ENCODE measurements at regions not wholly inside any gene's neighbourhood (a gene's known extent, or its start where the extent isn't known, plus 50 kb on each side); places are given as distances from the start of the nearest gene placed in this dataset.

DNA sequence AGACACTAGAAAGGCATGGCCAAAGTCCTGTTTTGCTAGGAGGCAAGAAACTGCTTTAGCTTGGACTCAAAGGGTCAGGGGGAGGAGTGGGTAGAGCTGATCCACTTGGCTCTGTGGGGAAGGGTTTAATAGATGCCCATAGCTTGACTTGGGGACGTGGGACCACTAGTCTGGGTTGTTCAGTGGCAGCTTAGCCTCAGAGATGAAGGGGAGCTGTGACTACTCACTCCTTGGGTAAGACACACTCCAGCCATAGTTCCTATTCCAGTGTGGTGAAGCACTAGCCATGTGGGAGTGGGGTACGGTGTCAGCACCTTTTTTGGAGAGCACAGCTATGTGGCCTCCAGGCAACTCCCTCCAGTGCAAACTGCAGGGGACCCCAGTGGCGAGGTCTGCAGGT lies 257.3 kb downstream of the TMEM121 start:
- no peaks in the 10 kb centered on the region for H3K27me3 ChIP-seq (replicated peaks; ENCODE audit: control insufficient read depth, insufficient read depth, low read length)
- H3K9me3 ChIP-seq (ENCODE audit: control insufficient read depth, low read length), result peaks cover 22% of the 10 kb centered on the region
- H3K4me3 ChIP-seq (ENCODE audit: low read length), result no peak overlapping the region
- H3K36me3 ChIP-seq (ENCODE audit: control insufficient read depth, insufficient read depth, low read length, severe bottlenecking), result no peaks in the 10 kb centered on the region
- no peak overlapping the region for H3K9ac ChIP-seq (ENCODE audit: low read length)
- H3K4me1 ChIP-seq (ENCODE audit: control insufficient read depth, insufficient read depth, low read length), result no peaks in the 10 kb centered on the region
- no peak for DNase-seq (ENCODE audit: low read depth)

DNA sequence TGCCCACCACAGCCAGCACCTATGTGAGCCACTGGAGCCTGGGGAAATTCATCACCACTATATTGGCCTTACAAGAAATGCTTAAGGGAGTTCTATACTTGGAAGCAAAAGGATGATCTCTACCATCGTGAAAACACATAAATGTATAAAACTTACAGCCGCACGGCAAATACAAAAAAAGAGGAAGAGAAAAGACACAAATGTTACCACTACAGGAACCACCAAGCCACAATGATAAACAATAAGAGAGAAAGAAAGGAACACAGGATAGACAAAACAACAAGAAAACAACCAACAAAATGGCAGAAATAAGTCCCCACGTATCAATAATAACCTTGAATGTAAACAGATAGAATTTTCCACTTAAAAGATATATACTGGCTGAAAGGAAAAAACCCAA lies 267.5 kb downstream of the TMEM121 start:
- DNase-seq (ENCODE audit: low read depth), result no peak
- Histone ChIP-seq H3K9ac (ENCODE audit: low read length) (no peak overlapping the region), H3K4me1 (ENCODE audit: control insufficient read depth, insufficient read depth, low read length) (no peaks in the 10 kb centered on the region), H3K36me3 (ENCODE audit: control insufficient read depth, insufficient read depth, low read length, severe bottlenecking) (no peaks in the 10 kb centered on the region), H3K9me3 (ENCODE audit: control insufficient read depth, low read length) (peaks cover 9% of the 10 kb centered on the region), H3K27me3 (replicated peaks; ENCODE audit: control insufficient read depth, insufficient read depth, low read length) (no peaks in the 10 kb centered on the region), H3K4me3 (ENCODE audit: low read length) (no peak overlapping the region)

DNA sequence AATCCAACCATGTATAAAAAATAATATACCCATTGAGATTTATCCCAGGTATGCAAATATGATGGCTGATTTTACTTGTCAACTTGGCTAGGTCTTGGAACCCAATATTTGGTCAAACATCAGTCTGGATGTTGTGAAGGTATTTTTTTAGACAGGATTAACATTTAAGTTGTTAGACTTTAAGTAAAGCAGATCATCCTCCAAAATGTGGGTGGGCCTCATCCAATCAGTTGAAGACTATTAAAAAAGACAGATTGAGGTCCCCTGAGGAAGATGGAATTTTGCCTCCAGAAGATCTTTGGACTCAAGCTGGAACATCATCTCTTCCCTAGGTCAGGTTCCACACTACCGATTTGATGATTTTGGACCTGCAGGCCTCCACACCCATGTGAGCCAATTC lies 271.2 kb downstream of the TMEM121 start:
- Histone ChIP-seq H3K9ac (ENCODE audit: low read length) (no peak overlapping the region), H3K9me3 (ENCODE audit: control insufficient read depth, low read length) (peaks cover 9% of the 10 kb centered on the region), H3K4me3 (ENCODE audit: low read length) (no peak overlapping the region), H3K4me1 (ENCODE audit: control insufficient read depth, insufficient read depth, low read length) (no peaks in the 10 kb centered on the region), H3K36me3 (ENCODE audit: control insufficient read depth, insufficient read depth, low read length, severe bottlenecking) (no peaks in the 10 kb centered on the region), H3K27me3 (replicated peaks; ENCODE audit: control insufficient read depth, insufficient read depth, low read length) (no peaks in the 10 kb centered on the region)
- no peak for DNase-seq (ENCODE audit: low read depth)

DNA sequence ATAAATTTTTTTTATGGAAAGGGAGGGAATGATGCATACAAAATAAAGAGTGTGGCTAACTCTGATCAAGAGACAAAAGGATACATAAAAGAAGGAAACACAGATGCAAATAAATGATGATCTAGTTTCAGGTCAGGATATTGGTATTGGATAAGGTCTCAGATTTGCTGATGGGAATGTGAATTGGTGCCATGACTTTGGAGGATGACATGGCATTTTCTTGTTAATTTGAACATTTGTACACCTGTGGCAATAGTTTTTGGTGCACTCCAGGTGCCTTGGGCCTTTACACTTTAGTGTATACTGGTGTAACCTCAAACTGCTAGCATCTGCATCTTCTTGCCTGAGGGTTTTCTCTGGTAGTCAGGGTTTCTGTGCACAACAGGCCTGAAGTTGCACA lies 279.3 kb downstream of the TMEM121 start:
- Histone ChIP-seq H3K9ac (ENCODE audit: low read length) (no peak overlapping the region), H3K9me3 (ENCODE audit: control insufficient read depth, low read length) (peaks cover 23% of the 10 kb centered on the region), H3K4me1 (ENCODE audit: control insufficient read depth, insufficient read depth, low read length) (no peaks in the 10 kb centered on the region), H3K4me3 (ENCODE audit: low read length) (no peak overlapping the region), H3K36me3 (ENCODE audit: control insufficient read depth, insufficient read depth, low read length, severe bottlenecking) (no peaks in the 10 kb centered on the region), H3K27me3 (replicated peaks; ENCODE audit: control insufficient read depth, insufficient read depth, low read length) (no peaks in the 10 kb centered on the region)
- no peak for DNase-seq (ENCODE audit: low read depth)

DNA sequence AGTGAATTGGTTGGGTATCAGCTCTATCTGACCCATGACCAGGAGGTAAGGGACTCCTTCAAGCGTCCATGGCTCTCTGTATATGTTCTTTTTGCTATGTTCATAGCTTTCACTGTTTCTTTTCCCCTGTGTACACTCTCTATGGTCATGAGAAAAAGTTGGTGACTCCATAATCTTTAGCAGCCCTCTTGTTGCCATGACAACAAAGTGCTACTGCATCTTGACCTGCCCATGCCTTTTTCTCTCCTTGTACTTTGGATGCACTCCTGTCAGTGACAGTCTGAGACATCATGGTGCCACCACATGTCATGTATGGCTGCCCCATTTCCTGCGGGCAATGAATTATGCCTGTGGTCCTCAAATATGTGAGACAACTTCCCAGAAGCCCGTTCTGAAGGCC lies 280.2 kb downstream of the TMEM121 start:
- H3K9me3 ChIP-seq (ENCODE audit: control insufficient read depth, low read length), result peaks cover 24% of the 10 kb centered on the region
- H3K4me1 ChIP-seq (ENCODE audit: control insufficient read depth, insufficient read depth, low read length), result no peaks in the 10 kb centered on the region
- DNase-seq (ENCODE audit: low read depth), result no peak
- H3K36me3 ChIP-seq (ENCODE audit: control insufficient read depth, insufficient read depth, low read length, severe bottlenecking), result no peaks in the 10 kb centered on the region
- no peaks in the 10 kb centered on the region for H3K27me3 ChIP-seq (replicated peaks; ENCODE audit: control insufficient read depth, insufficient read depth, low read length)
- H3K9ac ChIP-seq (ENCODE audit: low read length), result no peak overlapping the region
- no peak overlapping the region for H3K4me3 ChIP-seq (ENCODE audit: low read length)

DNA sequence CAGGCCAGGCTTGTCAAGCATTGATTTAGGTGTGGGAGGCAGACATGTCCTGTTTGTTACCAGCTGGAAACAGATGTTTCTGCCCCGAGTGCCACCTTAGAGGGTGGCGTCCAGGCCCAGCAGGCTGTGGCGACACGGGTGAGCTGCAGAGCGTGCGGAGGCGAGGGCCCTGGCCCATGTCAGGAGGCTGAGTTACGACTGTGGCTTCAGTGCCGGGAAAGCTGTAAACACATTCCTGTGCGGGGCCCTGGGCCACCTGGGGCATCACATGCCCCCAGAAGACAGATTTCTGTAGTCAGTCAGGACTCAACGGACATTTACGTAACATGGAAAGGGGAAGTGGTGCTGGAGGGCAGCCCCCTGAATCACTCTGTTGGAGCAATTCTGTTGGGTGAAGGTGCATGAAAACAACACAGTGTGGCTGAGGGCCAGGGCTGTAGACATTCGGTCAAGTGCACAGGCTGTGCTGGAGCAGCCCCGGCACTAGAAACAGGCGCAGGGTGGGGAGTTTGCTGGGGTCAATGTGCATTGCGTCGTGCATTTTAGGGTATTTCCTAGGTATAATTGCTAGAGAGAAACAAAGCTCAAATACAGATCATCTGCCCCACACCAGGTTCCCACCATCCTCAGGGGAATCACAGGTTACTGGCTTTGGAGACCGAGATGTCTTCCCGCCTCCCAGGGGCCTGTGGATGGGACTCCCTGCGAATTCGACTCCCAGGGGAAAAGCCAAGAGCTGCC lies 291.8 kb downstream of the TMEM121 start:
- Histone ChIP-seq H3K36me3 (ENCODE audit: control insufficient read depth, insufficient read depth, low read length, severe bottlenecking) (no peaks in the 10 kb centered on the region), H3K9ac (ENCODE audit: low read length) (no peak overlapping the region), H3K4me3 (ENCODE audit: low read length) (no peak overlapping the region), H3K4me1 (ENCODE audit: control insufficient read depth, insufficient read depth, low read length) (no peaks in the 10 kb centered on the region), H3K9me3 (ENCODE audit: control insufficient read depth, low read length) (peaks cover 6% of the 10 kb centered on the region), H3K27me3 (replicated peaks; ENCODE audit: control insufficient read depth, insufficient read depth, low read length) (no peaks in the 10 kb centered on the region)
- no peak for DNase-seq (ENCODE audit: low read depth)

DNA sequence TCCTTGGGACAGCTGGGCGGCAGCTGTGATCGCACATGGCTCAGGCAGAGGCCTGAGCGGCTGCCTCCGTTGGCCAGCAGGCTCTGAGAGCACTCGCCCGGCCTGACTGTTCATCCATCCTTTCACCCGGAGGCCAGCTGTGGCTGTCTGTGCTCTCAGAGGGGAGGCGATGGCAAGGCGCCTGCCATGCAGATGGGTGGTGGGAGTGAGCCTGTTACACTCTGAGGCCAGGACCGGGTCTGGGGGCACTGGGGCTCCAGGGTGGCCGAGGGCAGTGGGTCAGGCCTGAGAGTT lies 292.3 kb downstream of the TMEM121 start:
- DNase-seq (ENCODE audit: low read depth), result no peak
- Histone ChIP-seq H3K4me1 (ENCODE audit: control insufficient read depth, insufficient read depth, low read length) (no peaks in the 10 kb centered on the region), H3K9me3 (ENCODE audit: control insufficient read depth, low read length) (peaks cover 6% of the 10 kb centered on the region), H3K9ac (ENCODE audit: low read length) (no peak overlapping the region), H3K4me3 (ENCODE audit: low read length) (no peak overlapping the region), H3K27me3 (replicated peaks; ENCODE audit: control insufficient read depth, insufficient read depth, low read length) (no peaks in the 10 kb centered on the region), H3K36me3 (ENCODE audit: control insufficient read depth, insufficient read depth, low read length, severe bottlenecking) (no peaks in the 10 kb centered on the region)

DNA sequence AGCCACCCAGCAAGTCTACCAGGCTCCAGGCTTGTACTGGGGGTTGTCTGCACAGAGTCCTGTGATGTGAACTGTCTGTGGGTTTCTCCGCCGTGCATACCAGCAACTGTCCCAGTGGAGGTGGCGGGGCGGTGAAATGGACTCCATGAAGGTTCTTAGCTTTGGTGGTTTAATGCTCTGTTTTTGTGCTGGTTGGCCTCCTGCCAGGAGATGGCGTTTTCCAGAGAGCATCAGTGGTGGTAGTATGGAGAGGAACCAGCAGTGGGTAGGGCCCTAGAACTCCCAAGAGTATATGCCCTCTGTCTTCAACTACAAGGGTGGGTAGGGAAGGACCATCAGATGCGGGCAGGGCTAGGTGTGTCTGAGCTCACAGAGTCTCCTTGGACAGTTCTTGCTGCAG lies 303.8 kb downstream of the TMEM121 start:
- H3K4me1 ChIP-seq (ENCODE audit: control insufficient read depth, insufficient read depth, low read length), result no peaks in the 10 kb centered on the region
- no peaks in the 10 kb centered on the region for H3K27me3 ChIP-seq (replicated peaks; ENCODE audit: control insufficient read depth, insufficient read depth, low read length)
- peaks cover 7% of the 10 kb centered on the region for H3K9me3 ChIP-seq (ENCODE audit: control insufficient read depth, low read length)
- no peak for DNase-seq (ENCODE audit: low read depth)
- no peak overlapping the region for H3K9ac ChIP-seq (ENCODE audit: low read length)
- H3K36me3 ChIP-seq (ENCODE audit: control insufficient read depth, insufficient read depth, low read length, severe bottlenecking), result no peaks in the 10 kb centered on the region
- no peak overlapping the region for H3K4me3 ChIP-seq (ENCODE audit: low read length)

DNA sequence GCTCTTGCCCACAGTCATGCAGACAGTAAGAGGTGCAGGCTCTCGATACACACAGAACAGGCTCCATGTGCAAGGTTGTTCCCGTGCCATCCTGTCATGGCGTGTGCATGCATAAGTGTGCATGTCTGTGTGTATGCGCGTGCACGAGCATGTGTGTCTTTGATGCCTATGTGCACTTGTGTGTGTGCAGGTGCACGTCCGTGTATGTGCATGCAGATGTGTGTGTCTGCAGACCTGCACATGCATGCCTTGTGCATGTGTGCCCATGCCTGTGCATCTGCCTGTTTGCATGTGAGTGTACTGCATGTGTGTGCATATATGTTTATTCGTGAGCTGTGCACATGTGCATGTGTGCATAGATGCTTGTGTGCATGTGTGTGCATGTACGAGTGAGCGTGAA lies 309.8 kb downstream of the TMEM121 start:
- Histone ChIP-seq H3K27me3 (replicated peaks; ENCODE audit: control insufficient read depth, insufficient read depth, low read length) (no peaks in the 10 kb centered on the region), H3K36me3 (ENCODE audit: control insufficient read depth, insufficient read depth, low read length, severe bottlenecking) (no peaks in the 10 kb centered on the region), H3K4me3 (ENCODE audit: low read length) (no peak overlapping the region), H3K4me1 (ENCODE audit: control insufficient read depth, insufficient read depth, low read length) (no peaks in the 10 kb centered on the region), H3K9me3 (ENCODE audit: control insufficient read depth, low read length) (no peaks in the 10 kb centered on the region), H3K9ac (ENCODE audit: low read length) (no peak overlapping the region)
- DNase-seq (ENCODE audit: low read depth), result no peak

DNA sequence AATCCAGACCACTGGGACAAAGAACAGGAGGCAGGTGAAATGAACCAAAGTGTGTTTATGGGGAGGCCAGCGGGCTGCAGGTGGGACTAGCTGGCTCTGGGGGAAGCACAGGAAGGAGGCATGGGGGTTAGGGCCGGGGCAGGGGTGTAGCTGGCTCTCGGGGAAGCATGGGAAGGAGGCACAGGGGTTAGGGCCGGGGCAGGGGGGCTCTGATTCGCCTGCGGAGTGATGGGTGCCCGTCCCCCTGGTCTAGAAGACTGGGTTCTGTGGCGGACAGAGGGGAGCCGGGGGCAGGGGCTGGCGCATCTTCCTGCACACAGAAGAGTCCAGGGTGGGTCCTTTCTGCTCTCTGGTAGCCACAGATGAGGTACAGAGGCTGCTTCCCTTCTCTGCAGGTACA lies 310.3 kb downstream of the TMEM121 start:
- Histone ChIP-seq H3K4me3 (ENCODE audit: low read length) (no peak overlapping the region), H3K9me3 (ENCODE audit: control insufficient read depth, low read length) (no peaks in the 10 kb centered on the region), H3K4me1 (ENCODE audit: control insufficient read depth, insufficient read depth, low read length) (no peaks in the 10 kb centered on the region), H3K27me3 (replicated peaks; ENCODE audit: control insufficient read depth, insufficient read depth, low read length) (peaks cover under 1% of the 10 kb centered on the region), H3K36me3 (ENCODE audit: control insufficient read depth, insufficient read depth, low read length, severe bottlenecking) (no peaks in the 10 kb centered on the region), H3K9ac (ENCODE audit: low read length) (no peak overlapping the region)
- DNase-seq (ENCODE audit: low read depth), result no peak

DNA sequence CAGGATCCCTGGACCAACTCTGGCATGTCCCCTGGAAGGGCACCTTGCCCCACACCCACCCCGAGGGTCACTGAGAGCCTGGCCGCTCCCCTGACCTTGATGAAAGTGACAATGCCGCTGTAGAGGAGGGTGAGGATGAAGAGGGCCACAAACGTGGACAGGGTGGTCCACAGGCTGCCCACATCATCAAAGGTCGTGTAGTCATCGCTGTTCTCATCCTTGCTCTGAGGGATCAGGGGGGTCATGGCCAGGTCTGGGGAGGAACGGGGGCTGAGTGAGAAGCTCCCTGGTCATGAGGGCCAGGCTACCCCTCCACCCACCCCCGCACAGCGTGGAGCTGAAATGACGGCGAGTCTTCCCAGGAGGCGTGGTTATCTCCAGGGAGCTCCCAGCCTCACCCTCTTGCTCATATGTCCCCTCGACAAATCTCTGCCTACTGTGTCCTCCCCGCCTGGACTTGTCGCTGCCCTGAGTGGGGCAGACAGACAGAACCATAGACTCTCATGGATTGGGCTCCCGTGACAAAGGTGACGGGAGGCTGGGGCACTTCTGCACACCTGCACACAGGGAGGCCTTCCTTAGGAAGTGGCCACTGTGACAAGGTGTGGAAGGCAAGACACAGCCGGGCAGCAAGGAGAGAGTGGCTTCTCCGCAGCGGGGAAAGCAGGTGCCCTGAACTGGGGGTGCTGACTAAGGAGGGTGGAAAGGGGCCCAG lies 311.1 kb downstream of the TMEM121 start:
- DNase-seq (ENCODE audit: low read depth), result no peak
- H3K36me3 ChIP-seq (ENCODE audit: control insufficient read depth, insufficient read depth, low read length, severe bottlenecking), result no peaks in the 10 kb centered on the region
- H3K9me3 ChIP-seq (ENCODE audit: control insufficient read depth, low read length), result no peaks in the 10 kb centered on the region
- no peak overlapping the region for H3K4me3 ChIP-seq (ENCODE audit: low read length)
- H3K9ac ChIP-seq (ENCODE audit: low read length), result no peak overlapping the region
- peaks cover 3% of the 10 kb centered on the region for H3K27me3 ChIP-seq (replicated peaks; ENCODE audit: control insufficient read depth, insufficient read depth, low read length)
- H3K4me1 ChIP-seq (ENCODE audit: control insufficient read depth, insufficient read depth, low read length), result no peaks in the 10 kb centered on the region

DNA sequence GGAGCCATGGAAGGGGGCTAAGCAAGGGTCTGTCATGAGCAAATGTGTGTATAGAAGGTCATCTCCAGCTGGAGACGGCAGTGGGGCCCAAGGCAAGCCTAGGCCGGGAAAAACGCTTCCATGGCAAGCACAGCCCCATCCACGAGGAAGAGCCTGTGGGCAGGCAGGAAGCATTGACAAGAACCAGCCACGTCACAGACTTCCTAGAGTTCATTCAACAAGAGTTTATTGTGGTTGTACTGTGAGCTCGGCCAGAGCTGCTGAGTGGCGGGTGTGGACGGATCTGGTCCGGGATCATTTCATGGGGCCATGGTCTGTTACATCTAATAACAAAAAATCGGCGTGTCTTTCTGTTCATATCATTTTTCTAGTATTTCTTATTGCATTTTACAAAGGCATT lies 311.7 kb downstream of the TMEM121 start:
- Histone ChIP-seq H3K9ac (ENCODE audit: low read length) (no peak overlapping the region), H3K4me1 (ENCODE audit: control insufficient read depth, insufficient read depth, low read length) (no peaks in the 10 kb centered on the region), H3K4me3 (ENCODE audit: low read length) (no peak overlapping the region), H3K27me3 (replicated peaks; ENCODE audit: control insufficient read depth, insufficient read depth, low read length) (peaks cover 3% of the 10 kb centered on the region), H3K36me3 (ENCODE audit: control insufficient read depth, insufficient read depth, low read length, severe bottlenecking) (no peaks in the 10 kb centered on the region), H3K9me3 (ENCODE audit: control insufficient read depth, low read length) (no peaks in the 10 kb centered on the region)
- no peak for DNase-seq (ENCODE audit: low read depth)
